22Rv1 (cell line): ENCODE measurements at regions not wholly inside any gene's neighbourhood (a gene's known extent, or its start where the extent isn't known, plus 50 kb on each side); places are given as distances from the start of the nearest gene placed in this dataset.

Source experiments
- H3K27ac ChIP-seq: fragments of 450-650 bp; 2 replicates; pipeline ENCODE4 v1.5.1; 2017
- CTCF ChIP-seq: fragments of 450-650 bp; IDR thresholded peaks from 2 replicates; pipeline ENCODE4 v1.5.1; 2017; ENCODE audit warnings: mild to moderate bottlenecking
- ZFX ChIP-seq: fragments of 450-650 bp; IDR thresholded peaks from 2 replicates; pipeline ENCODE4 v1.6.1; 2017; ENCODE audit warnings: antibody characterized with exemption, borderline replicate concordance

GRCh38 chr14:22448905-22449599, 140.0 kb downstream of the DAD1 start:
- no peak for TF ChIP-seq CTCF
- no peak for TF ChIP-seq ZFX
- H3K27ac ChIP-seq: no peak overlapping the region

GRCh38 chr14:22448035-22448904, 140.8 kb downstream of the DAD1 start:
- TF ChIP-seq ZFX (no peak), CTCF (no peak)

GRCh38 chr14:22438742-22439141, 150.3 kb downstream of the DAD1 start:
- H3K27ac ChIP-seq: no peak overlapping the region
- TF ChIP-seq ZFX: no peak
- TF ChIP-seq CTCF: no peak

More at GRCh38 chr14:22448035-22448904, 140.8 kb downstream of the DAD1 start:
- no peak overlapping the region for H3K27ac ChIP-seq

- no peak overlapping the region for H3K27ac ChIP-seq
- TF ChIP-seq CTCF: no peak
- TF ChIP-seq ZFX: no peak
These were observed 154.0 kb downstream of the DAD1 start for GRCh38 chr14:22434901-22435550.

- TF ChIP-seq ZFX: no peak
- peak; percentile 24; the same call in 1 of the 2 replicates for TF ChIP-seq CTCF
- H3K27ac ChIP-seq: no peak overlapping the region
These were observed 155.0 kb downstream of the DAD1 start for GRCh38 chr14:22434030-22434429.

- no peak overlapping the region for H3K27ac ChIP-seq
- TF ChIP-seq ZFX (no peak), CTCF (no peak)
These were observed 156.0 kb downstream of the DAD1 start for GRCh38 chr14:22433069-22433468.
